ENCODE measurements at regions not wholly inside any gene's neighbourhood (a gene's known extent, or its start where the extent isn't known, plus 50 kb on each side); places are given as distances from the start of the nearest gene placed in this dataset.

DNA sequence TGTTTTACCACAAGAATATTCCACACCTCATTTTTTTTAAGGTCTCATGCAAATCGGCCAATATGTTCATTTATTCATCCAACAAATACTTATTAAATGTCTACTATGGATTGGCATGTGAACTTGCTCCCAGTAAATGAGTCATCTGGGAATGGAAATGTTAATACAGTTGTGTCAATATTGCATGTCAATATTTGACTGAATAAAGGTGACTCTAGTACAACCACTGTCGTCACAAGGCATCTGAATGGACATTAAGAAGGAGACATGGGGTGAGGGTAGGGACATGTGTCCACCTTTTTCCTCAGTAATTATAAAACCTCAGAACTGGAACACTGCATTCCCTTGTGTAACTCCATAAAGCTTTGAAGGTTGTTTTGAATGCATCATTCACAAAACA lies 365.4 kb downstream of the ADCYAP1 start:
- no peak for DNase-seq (ENCODE audit: low read depth, low spot score)
- Histone ChIP-seq H3K27ac (ENCODE audit: low read depth, low read length) (no peak overlapping the region), H3K27me3 (ENCODE audit: insufficient read depth, low read length) (no peaks in the 10 kb centered on the region), H4K20me1 (ENCODE audit: insufficient read depth) (no peaks in the 10 kb centered on the region), H3K9ac (ENCODE audit: low read length) (no peak overlapping the region), H3K36me3 (ENCODE audit: control insufficient read depth in 1 of 2, insufficient read depth in 2 of 2, low read length in 2 of 2) (no peaks in the 10 kb centered on the region), H3K9me3 (ENCODE audit: control insufficient read depth in 1 of 2, insufficient read depth in 1 of 2, low read depth in 1 of 2, low read length in 2 of 2) (no peaks in the 10 kb centered on the region), H3K9me2 (ENCODE audit: insufficient read depth) (no peaks in the 10 kb centered on the region), H3K79me2 (ENCODE audit: insufficient read depth, low read length) (no peaks in the 10 kb centered on the region), H3K4me1 (ENCODE audit: control insufficient read depth in 1 of 2, insufficient read depth in 2 of 2, low read length in 2 of 2) (no peaks in the 10 kb centered on the region), H2AFZ (ENCODE audit: low read depth, low read length, poor library complexity, severe bottlenecking) (no peak overlapping the region), H3K4me3 (replicated peaks in 1 of 2; ENCODE audit: low read depth in 1 of 2, low read length in 2 of 2) (no peak overlapping the region), H3K4me2 (ENCODE audit: low read length) (no peak overlapping the region)
- CTCF ChIA-PET: no interaction called here
- RAD21 ChIA-PET (ENCODE audit: low non-redundant PET in 1 of 2, low total read pairs in 2 of 2, uncharacterized antibody in 2 of 2, unreplicated experiment in 2 of 2): no interaction called here
- no peak for ATAC-seq
- no peak for TF ChIP-seq ZFX (IDR thresholded peaks at IDR 0.05)
- TF ChIP-seq EGR1 (IDR thresholded peaks at IDR 0.05; ENCODE audit: low read depth): no peak
- TF ChIP-seq JUND (IDR thresholded peaks at IDR 0.05): no peak
- intact Hi-C loops (cut with micrococcal nuclease): loop anchor here (5.0 kb wide), 1 partner anchor 48 kb away; no protein-coding TSS in a partner anchor
- BruUV-seq (replicated peaks): no TSS peak
- POLR2A ChIA-PET: no interaction called here

DNA sequence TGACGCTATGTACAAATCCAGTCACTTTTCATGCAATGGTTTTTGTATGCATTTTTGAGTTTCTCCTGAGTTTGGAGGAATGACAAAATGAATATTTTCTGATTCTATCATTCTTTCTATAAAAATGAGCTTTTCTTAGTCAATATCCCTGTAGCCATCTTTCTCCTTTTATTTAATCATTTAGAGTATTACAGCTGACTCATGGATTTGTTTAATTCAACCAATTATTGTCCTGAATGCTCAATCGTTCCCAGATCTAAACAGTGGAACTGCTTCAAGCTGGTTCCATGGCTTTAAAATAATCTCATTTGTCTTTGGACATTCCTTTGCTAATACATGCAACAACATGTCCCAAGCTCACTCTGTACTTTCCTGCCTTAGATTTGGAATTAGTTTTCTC lies 368.8 kb downstream of the ADCYAP1 start:
- ChIA-PET CTCF (no interaction called here), RAD21 (ENCODE audit: low non-redundant PET in 1 of 2, low total read pairs in 2 of 2, uncharacterized antibody in 2 of 2, unreplicated experiment in 2 of 2) (no interaction called here), POLR2A (no interaction called here)
- H3K79me2 ChIP-seq (ENCODE audit: insufficient read depth, low read length): no peaks in the 10 kb centered on the region
- intact Hi-C loops (cut with micrococcal nuclease): loop anchor here (5.0 kb wide), 1 partner anchor 51 kb away; no protein-coding TSS in a partner anchor
- no peak for ATAC-seq
- no peak for DNase-seq (ENCODE audit: low read depth, low spot score)
- H3K4me2 ChIP-seq (ENCODE audit: low read length): no peak overlapping the region
- H3K9ac ChIP-seq (ENCODE audit: low read length): no peak overlapping the region
- H3K9me2 ChIP-seq (ENCODE audit: insufficient read depth): no peaks in the 10 kb centered on the region
- no peak overlapping the region for H3K4me3 ChIP-seq (replicated peaks in 1 of 2; ENCODE audit: low read depth in 1 of 2, low read length in 2 of 2)
- H3K9me3 ChIP-seq (ENCODE audit: control insufficient read depth in 1 of 2, insufficient read depth in 1 of 2, low read depth in 1 of 2, low read length in 2 of 2): no peaks in the 10 kb centered on the region
- no peak overlapping the region for H3K27ac ChIP-seq (ENCODE audit: low read depth, low read length)
- no peaks in the 10 kb centered on the region for H4K20me1 ChIP-seq (ENCODE audit: insufficient read depth)
- no peak overlapping the region for H2AFZ ChIP-seq (ENCODE audit: low read depth, low read length, poor library complexity, severe bottlenecking)
- H3K27me3 ChIP-seq (ENCODE audit: insufficient read depth, low read length): no peaks in the 10 kb centered on the region
- TF ChIP-seq JUND (IDR thresholded peaks at IDR 0.05) (no peak), YY1 (IDR thresholded peaks at IDR 0.05; ENCODE audit: extremely low read depth, insufficient replicate concordance, low read depth, low read length) (no peak), TCF7L2 (IDR thresholded peaks at IDR 0.05; ENCODE audit: borderline replicate concordance, extremely low read depth, insufficient read depth, insufficient read length) (no peak), ELF1 (IDR thresholded peaks at IDR 0.05; ENCODE audit: borderline replicate concordance, low read depth) (no peak), CBX3 (IDR thresholded peaks at IDR 0.05; ENCODE audit: low read depth) (no peak), ZNF274 (IDR thresholded peaks at IDR 0.05; ENCODE audit: low read depth, low read length) (no peak), ZFX (IDR thresholded peaks at IDR 0.05) (no peak), EZH2phosphoT487 (IDR thresholded peaks at IDR 0.05; ENCODE audit: borderline replicate concordance) (no peak), FOSL1 (IDR thresholded peaks at IDR 0.05; ENCODE audit: low read depth) (no peak), SP1 (IDR thresholded peaks at IDR 0.05; ENCODE audit: low read depth) (no peak), SIN3A (IDR thresholded peaks at IDR 0.05; ENCODE audit: low read depth) (no peak), EGR1 (IDR thresholded peaks at IDR 0.05; ENCODE audit: low read depth) (no peak), ATF3 (IDR thresholded peaks at IDR 0.05) (no peak), CEBPB (IDR thresholded peaks at IDR 0.05; ENCODE audit: low read depth) (no peak), POLR2A (IDR thresholded peaks at IDR 0.05; ENCODE audit: borderline replicate concordance, extremely low read depth, insufficient read depth, insufficient read length) (no peak)
- TF ChIP-seq, protein P1, sequence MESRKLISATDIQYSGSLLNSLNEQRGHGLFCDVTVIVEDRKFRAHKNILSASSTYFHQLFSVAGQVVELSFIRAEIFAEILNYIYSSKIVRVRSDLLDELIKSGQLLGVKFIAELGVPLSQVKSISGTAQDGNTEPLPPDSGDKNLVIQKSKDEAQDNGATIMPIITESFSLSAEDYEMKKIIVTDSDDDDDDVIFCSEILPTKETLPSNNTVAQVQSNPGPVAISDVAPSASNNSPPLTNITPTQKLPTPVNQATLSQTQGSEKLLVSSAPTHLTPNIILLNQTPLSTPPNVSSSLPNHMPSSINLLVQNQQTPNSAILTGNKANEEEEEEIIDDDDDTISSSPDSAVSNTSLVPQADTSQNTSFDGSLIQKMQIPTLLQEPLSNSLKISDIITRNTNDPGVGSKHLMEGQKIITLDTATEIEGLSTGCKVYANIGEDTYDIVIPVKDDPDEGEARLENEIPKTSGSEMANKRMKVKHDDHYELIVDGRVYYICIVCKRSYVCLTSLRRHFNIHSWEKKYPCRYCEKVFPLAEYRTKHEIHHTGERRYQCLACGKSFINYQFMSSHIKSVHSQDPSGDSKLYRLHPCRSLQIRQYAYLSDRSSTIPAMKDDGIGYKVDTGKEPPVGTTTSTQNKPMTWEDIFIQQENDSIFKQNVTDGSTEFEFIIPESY (IDR thresholded peaks at IDR 0.05; ENCODE audit: extremely low read depth, insufficient replicate concordance, low read length): no peak
- TF ChIP-seq, protein P2, sequence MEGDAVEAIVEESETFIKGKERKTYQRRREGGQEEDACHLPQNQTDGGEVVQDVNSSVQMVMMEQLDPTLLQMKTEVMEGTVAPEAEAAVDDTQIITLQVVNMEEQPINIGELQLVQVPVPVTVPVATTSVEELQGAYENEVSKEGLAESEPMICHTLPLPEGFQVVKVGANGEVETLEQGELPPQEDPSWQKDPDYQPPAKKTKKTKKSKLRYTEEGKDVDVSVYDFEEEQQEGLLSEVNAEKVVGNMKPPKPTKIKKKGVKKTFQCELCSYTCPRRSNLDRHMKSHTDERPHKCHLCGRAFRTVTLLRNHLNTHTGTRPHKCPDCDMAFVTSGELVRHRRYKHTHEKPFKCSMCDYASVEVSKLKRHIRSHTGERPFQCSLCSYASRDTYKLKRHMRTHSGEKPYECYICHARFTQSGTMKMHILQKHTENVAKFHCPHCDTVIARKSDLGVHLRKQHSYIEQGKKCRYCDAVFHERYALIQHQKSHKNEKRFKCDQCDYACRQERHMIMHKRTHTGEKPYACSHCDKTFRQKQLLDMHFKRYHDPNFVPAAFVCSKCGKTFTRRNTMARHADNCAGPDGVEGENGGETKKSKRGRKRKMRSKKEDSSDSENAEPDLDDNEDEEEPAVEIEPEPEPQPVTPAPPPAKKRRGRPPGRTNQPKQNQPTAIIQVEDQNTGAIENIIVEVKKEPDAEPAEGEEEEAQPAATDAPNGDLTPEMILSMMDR (IDR thresholded peaks at IDR 0.05 in 2 of 3, conservative IDR thresholded peaks at IDR 0.05 in 1 of 3; ENCODE audit: borderline replicate concordance in 1 of 3, insufficient read depth in 1 of 3, low read depth in 2 of 3, low read length in 2 of 3): no peak
- BruUV-seq (replicated peaks): no TSS peak
- H3K36me3 ChIP-seq (ENCODE audit: control insufficient read depth in 1 of 2, insufficient read depth in 2 of 2, low read length in 2 of 2): no peaks in the 10 kb centered on the region
- H3K4me1 ChIP-seq (ENCODE audit: control insufficient read depth in 1 of 2, insufficient read depth in 2 of 2, low read length in 2 of 2): no peaks in the 10 kb centered on the region
